B cell (primary cell): ENCODE measurements at regions not wholly inside any gene's neighbourhood (a gene's known extent, or its start where the extent isn't known, plus 50 kb on each side); places are given as distances from the start of the nearest gene placed in this dataset.

Source experiments
- ATAC-seq: fragments of 200-7000 bp; cut with Tn5 transposase; one replicate; pipeline ENCODE4 v1.10.0; 2021; ENCODE audit warnings: low read depth, mild to moderate bottlenecking, moderate number of reproducible peaks, moderate library complexity
- CTCF ChIA-PET: fragments of 350-600 bp; sonication (Branson Sonifier 250); formaldehyde crosslinking; loops from one replicate; lab custom pipeline; 2021; ENCODE audit warnings: antibody characterized with exemption, inconsistent platforms; lab: Charles Lee
- POLR2A ChIA-PET: fragments of 350-600 bp; sonication (Branson Sonifier 250); formaldehyde crosslinking; loops from one replicate; lab custom pipeline; 2021; ENCODE audit warnings: antibody characterized with exemption; lab: Charles Lee
- DNase-seq: peaks from one replicate; pipeline ENCODE4 v3.0.0; 2013
- H2AFZ ChIP-seq: 2 replicates; pipeline ENCODE4 v1.6.1; 2012; ENCODE audit warnings: mild to moderate bottlenecking, low read depth, low read length; ENCODE audit not compliant: insufficient read depth, poor library complexity, severe bottlenecking
- H3K27ac ChIP-seq, 2 donors: 1 replicate in 1 of 2; 2 replicates in 1 of 2; pipeline ENCODE4 v1.5.1; 2012 to 2013; ENCODE audit warnings: low read length in 2 of 2, mild to moderate bottlenecking in 2 of 2, moderate library complexity in 1 of 2
- H3K27me3 ChIP-seq, 4 experiments: fragments of 200-600 bp in 1 of 4; sonication (generic) in 1 of 4; replicated peaks in 1 of 4; 1 replicate in 2 of 4; 2 replicates in 2 of 4; pipeline versions ENCODE4 v1.6.1 to v1.7.0; 2013 to 2016; ENCODE audit warnings: low read length in 3 of 4, mild to moderate bottlenecking in 2 of 4, mixed read lengths in 1 of 4, moderate library complexity in 1 of 4; ENCODE audit not compliant: insufficient read depth in 4 of 4, control insufficient read depth in 3 of 4; ENCODE audit errors: control extremely low read depth in 1 of 4
- H3K36me3 ChIP-seq, 2 experiments: replicated peaks in 1 of 2; 1 replicate in 1 of 2; 2 replicates in 1 of 2; pipeline versions ENCODE4 v1.6.1 to v1.7.1; 2013; ENCODE audit warnings: low read length in 1 of 2; ENCODE audit not compliant: insufficient read depth in 2 of 2, control insufficient read depth in 1 of 2; ENCODE audit errors: control extremely low read depth in 1 of 2, extremely low read depth in 1 of 2
- H3K4me1 ChIP-seq, 2 donors: fragments of 200-600 bp in 1 of 2; sonication (generic) in 1 of 2; 1 replicate in 1 of 2; 2 replicates in 1 of 2; pipeline versions ENCODE4 v1.5.1 to v1.6.1; 2013 to 2017; ENCODE audit warnings: low read length in 2 of 2; ENCODE audit not compliant: control insufficient read depth in 2 of 2, insufficient read depth in 2 of 2
- H3K4me2 ChIP-seq: replicated peaks from 2 replicates; pipeline ENCODE3; 2012; ENCODE audit warnings: mild to moderate bottlenecking, low read depth, low read length; ENCODE audit not compliant: poor library complexity, severe bottlenecking
- H3K4me3 ChIP-seq, 5 experiments: fragments of 200-600 bp in 1 of 5; sonication (generic) in 1 of 5; 1 replicate in 3 of 5; 2 replicates in 2 of 5; pipeline versions ENCODE4 v1.5.1 to v1.7.0; 2011 to 2016; ENCODE audit warnings: low read length in 4 of 5, mild to moderate bottlenecking in 4 of 5, low read depth in 2 of 5, control low read depth in 1 of 5, moderate library complexity in 1 of 5; ENCODE audit not compliant: insufficient read depth in 1 of 5; ENCODE audit errors: control extremely low read depth in 1 of 5, extremely low read depth in 1 of 5
- H3K79me2 ChIP-seq: fragments of 200-600 bp; sonication (generic); one replicate; pipeline ENCODE4 v1.6.0; 2016; ENCODE audit warnings: low read length; ENCODE audit not compliant: control insufficient read depth, insufficient read depth
- H3K9ac ChIP-seq: fragments of 200-600 bp; sonication (generic); 2 replicates; pipeline ENCODE4 v1.6.1; 2017; ENCODE audit warnings: mild to moderate bottlenecking, low read length, moderate library complexity
- H3K9me3 ChIP-seq, 3 donors: one replicate each; pipeline versions ENCODE4 v1.6.1 to v1.7.1; 2013; ENCODE audit warnings: low read length in 2 of 3; ENCODE audit not compliant: control insufficient read depth in 2 of 3, insufficient read depth in 1 of 3; ENCODE audit errors: control extremely low read depth in 1 of 3
- H4K20me1 ChIP-seq: 2 replicates; pipeline ENCODE4 v1.6.0; 2012; ENCODE audit warnings: mild to moderate bottlenecking, low read length; ENCODE audit not compliant: insufficient read depth, control insufficient read depth, poor library complexity, severe bottlenecking
- H3K27ac Mint-ChIP-seq: one replicate; pipeline ENCODE4 v1.8.0; 2021; ENCODE audit warnings: mixed read lengths
- H3K27me3 Mint-ChIP-seq: one replicate; pipeline ENCODE4 v1.8.0; 2021; ENCODE audit warnings: mixed read lengths
- H3K4me1 Mint-ChIP-seq: one replicate; pipeline ENCODE4 v1.8.0; 2021; ENCODE audit warnings: mixed read lengths
- H3K4me3 Mint-ChIP-seq: one replicate; pipeline ENCODE4 v1.8.0; 2021; ENCODE audit warnings: mixed read lengths
- H3K9me3 Mint-ChIP-seq: one replicate; pipeline ENCODE4 v1.8.0; 2022; ENCODE audit warnings: mixed read lengths; ENCODE audit not compliant: insufficient read depth
- CTCF ChIP-seq: fragments of 200-600 bp; IDR thresholded peaks from one replicate; pipeline ENCODE4 v1.8.0; 2022; ENCODE audit warnings: antibody characterized with exemption, mild to moderate bottlenecking
- EZH2 ChIP-seq: IDR thresholded peaks from 2 replicates; pipeline ENCODE4 v1.6.1; 2012; ENCODE audit warnings: borderline replicate concordance, low read depth, mild to moderate bottlenecking, moderate library complexity, low read length; ENCODE audit not compliant: insufficient read depth, poor library complexity, severe bottlenecking
- WGBS: methylation state at CpG from one replicate; pipeline ENCODE4 v1.1.5; 2013; ENCODE audit warnings: missing lambda C conversion rate; ENCODE audit not compliant: insufficient coverage; 5-methylcytosine and 5-hydroxymethylcytosine counted together
- intact Hi-C: fragments of 100-400 bp; cut with micrococcal nuclease; formaldehyde crosslinking; loops from one replicate; pipeline ENCODE4 v1.10.0; 2022

GRCh38 chr7:126026421-126027088 lies 1096.9 kb upstream of the POT1 start:
- no peak for TF ChIP-seq EZH2
- TF ChIP-seq CTCF, result no peak
- no peaks in the 10 kb centered on the region for H4K20me1 ChIP-seq

GRCh38 chr7:126022452-126022851 lies 1092.8 kb upstream of the POT1 start:
- Histone ChIP-seq H3K79me2 (no peaks in the 10 kb centered on the region), H3K27me3 (no peaks in the 10 kb centered on the region), H4K20me1 (no peaks in the 10 kb centered on the region), H2AFZ (no peak overlapping the region), H3K9me3 (no peaks in the 10 kb centered on the region), H3K4me3 (no peak overlapping the region), H3K9ac (no peak overlapping the region), H3K4me1 (no peaks in the 10 kb centered on the region), H3K4me2 (no peak overlapping the region), H3K27ac (no peak overlapping the region), H3K36me3 (no peaks in the 10 kb centered on the region)
- no peak for ATAC-seq
- TF ChIP-seq EZH2 (no peak), CTCF (no peak)
- no peak for DNase-seq
- CTCF ChIA-PET, result no interaction called here
- Mint-ChIP-seq H3K4me1 (no peaks in the 10 kb centered on the region), H3K9me3 (no peaks in the 10 kb centered on the region), H3K4me3 (no peak overlapping the region), H3K27me3 (no peaks in the 10 kb centered on the region), H3K27ac (no peak overlapping the region)
- POLR2A ChIA-PET, result no interaction called here
- intact Hi-C loops, result no loop called here

More at GRCh38 chr7:126026421-126027088, 1096.9 kb upstream of the POT1 start:
- DNase-seq (no peak), ATAC-seq (no peak)
- no peak overlapping the region for H2AFZ ChIP-seq
- no peaks in the 10 kb centered on the region for H3K9me3 Mint-ChIP-seq
- no peaks in the 10 kb centered on the region for H3K36me3 ChIP-seq
- ChIA-PET POLR2A (no interaction called here), CTCF (no interaction called here)
- no peaks in the 10 kb centered on the region for H3K4me1 Mint-ChIP-seq
- no peaks in the 10 kb centered on the region for H3K4me1 ChIP-seq
- no peak overlapping the region for H3K4me3 ChIP-seq
- WGBS, result no CpG with 5 or more reads among the region's 3 CpGs
- H3K27me3 ChIP-seq, result no peaks in the 10 kb centered on the region
- no peak overlapping the region for H3K4me3 Mint-ChIP-seq
- intact Hi-C loops, result no loop called here
- no peak overlapping the region for H3K9ac ChIP-seq
- H3K27me3 Mint-ChIP-seq, result no peaks in the 10 kb centered on the region
- H3K4me2 ChIP-seq, result no peak overlapping the region
- H3K27ac ChIP-seq, result no peak overlapping the region
- H3K79me2 ChIP-seq, result no peaks in the 10 kb centered on the region
- H3K9me3 ChIP-seq, result no peaks in the 10 kb centered on the region
- H3K27ac Mint-ChIP-seq, result no peak overlapping the region
